ENCODE measurements at regions not wholly inside any gene's neighbourhood (a gene's known extent, or its start where the extent isn't known, plus 50 kb on each side); places are given as distances from the start of the nearest gene placed in this dataset.

GRCh38 chr1:238457610-238458009 lies 566.9 kb upstream of the ZP4 start:
- TF ChIP-seq CTCF (IDR thresholded peaks at IDR 0.05), result no peak
- no peak for TF ChIP-seq POLR2A (IDR thresholded peaks at IDR 0.05)
- no peak for TF ChIP-seq POLR2AphosphoS5 (IDR thresholded peaks at IDR 0.05)
- no peak for TF ChIP-seq EP300 (IDR thresholded peaks at IDR 0.05)
